ENCODE measurements at regions not wholly inside any gene's neighbourhood (a gene's known extent, or its start where the extent isn't known, plus 50 kb on each side); places are given as distances from the start of the nearest gene placed in this dataset.
A peak's percentile ranks its signal among the peaks of the same experiment; 100 is the strongest.
"Not testable (repeated sequence)": the region's sequence is repeated elsewhere in the genome, so short reads cannot be mapped to it uniquely, and the experiment has no call there.

DNA sequence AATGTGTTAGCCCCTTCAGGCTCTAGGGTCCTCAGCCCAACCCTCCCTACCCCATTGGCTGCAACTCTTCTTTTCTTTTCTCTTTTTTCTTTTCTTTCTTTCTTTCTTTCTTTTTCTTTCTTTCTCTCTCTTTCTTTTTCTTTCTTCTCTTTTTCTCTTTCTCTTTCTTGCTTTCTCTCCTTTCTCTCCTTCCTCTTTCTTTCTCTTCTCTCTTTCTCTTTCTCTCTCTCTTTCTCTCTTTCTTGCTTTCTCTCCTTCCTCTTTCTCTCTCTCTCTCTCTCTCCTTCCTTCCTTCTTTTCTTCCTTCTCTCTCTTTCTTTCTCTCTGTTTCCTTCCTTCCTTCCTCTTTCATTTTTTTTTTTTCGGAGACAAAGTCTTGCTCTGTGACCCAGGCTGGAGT lies 458.9 kb downstream of the TYW1 start:
- intact Hi-C loops (cut with DNase I): no loop called here
- DNase-seq: no peak

DNA sequence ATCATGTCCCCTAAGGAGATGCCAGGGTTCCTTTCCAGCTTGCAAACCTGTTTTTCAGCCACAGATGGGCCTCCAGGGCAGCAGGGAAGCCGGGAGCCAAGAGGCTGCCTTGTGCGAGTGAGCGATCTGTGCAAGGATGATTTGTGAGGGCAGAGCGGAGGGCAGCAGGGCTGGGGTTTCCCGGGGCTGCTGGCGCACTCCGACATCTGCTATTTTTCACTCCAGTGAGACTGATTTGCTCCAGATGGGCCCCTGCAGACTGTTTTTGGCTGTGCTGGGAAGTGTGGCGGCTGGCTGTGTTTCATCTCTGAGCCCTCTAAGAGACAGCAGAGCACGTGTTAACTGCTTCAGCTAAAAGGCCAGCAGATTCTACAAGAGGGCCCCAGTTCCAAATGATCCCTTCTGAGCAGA lies 466.2 kb downstream of the TYW1 start:
- intact Hi-C loops (cut with DNase I): no loop called here
- DNase-seq: peak in 9 of 10 donors; percentile 14 to 88 (median 31)

DNA sequence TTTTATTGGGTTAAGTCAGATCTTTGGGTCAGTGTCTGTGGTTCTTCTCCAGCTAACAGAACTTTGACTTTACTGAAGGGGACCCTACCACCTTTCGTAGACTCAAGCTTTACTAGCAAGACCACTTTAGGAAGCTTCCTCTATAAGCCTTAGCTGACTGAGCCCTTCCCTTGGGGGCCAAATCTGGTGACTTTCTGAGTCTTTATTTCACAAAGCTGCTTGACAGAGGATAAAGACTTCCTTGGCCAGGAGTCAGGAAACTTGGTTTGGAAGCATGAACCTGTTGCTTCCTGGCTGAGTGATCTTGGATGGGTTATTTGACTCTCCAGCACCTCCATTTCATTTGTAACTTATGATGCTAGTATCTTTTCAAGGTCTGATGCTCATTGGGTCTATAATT lies 466.7 kb downstream of the TYW1 start:
- DNase-seq: no peak
- intact Hi-C loops (cut with DNase I): no loop called here

DNA sequence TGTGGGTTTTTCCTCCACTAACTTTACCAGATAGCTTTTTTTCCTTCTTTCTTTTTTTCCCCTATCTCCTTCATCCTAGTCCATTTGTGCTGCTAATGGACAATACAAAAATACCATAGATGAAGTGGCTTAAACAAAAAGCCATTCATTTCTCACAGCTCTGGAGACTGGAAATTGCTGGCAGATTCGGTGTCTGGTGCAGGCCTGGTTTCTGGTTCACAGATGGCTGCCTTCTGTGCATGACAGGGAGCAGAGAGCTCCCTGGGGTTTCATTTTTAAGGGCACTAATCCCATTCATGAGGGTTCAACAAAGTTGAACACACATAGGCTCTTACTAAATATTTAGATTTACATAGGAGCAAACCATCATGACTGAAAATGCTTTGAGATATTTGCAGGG lies 467.4 kb downstream of the TYW1 start:
- peak in 3 of 10 donors; percentile 19 to 84 (median 25) for DNase-seq
- intact Hi-C loops (cut with DNase I): no loop called here

DNA sequence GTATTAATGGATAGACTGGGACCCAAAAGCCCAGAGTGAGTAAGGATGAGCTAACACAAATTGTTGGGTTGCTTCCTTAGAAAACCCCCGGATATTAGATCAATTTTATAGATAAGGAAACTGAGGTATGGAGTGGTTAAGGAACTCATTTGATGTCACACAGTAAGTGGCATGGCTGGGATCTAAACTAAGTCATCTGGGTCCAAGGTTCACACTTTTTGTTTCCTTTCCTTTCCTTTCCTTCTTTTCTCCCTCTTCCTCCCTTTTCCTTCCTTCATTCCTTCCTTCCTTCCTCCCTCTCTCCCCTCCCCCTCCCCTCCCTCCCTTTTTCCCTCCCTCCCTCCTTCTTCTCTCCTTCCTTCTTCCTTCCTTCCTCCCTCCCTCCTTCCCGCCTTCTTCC lies 469.5 kb downstream of the TYW1 start:
- intact Hi-C loops (cut with DNase I): no loop called here
- no peak for DNase-seq

DNA sequence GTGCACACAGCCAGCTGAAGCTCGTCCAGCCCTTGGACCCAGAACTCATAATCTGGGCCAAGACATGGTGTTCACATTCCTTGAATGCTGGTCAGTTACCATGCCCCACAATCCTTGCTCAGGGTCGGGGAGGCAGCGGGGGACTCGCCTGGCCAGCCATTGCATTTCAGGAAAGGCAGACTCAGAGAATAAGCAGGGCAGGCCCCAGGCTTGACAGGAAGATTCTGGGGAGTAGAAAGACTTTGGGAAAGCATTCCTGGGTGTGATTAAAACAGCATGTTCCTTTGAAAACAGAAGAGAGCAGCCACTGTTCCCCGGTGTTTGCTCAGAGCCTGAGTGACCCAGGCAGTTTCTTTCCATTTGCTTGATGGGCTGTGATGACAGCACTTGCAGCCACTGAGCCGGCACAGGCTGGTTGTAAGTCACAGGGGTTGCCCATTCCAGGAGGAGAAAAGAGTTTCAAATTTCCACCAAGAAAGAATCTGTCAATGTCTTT lies 473.7 kb downstream of the TYW1 start:
- intact Hi-C loops (cut with DNase I): no loop called here
- peak in 9 of 10 donors; percentile 8 to 89 (median 29) for DNase-seq

DNA sequence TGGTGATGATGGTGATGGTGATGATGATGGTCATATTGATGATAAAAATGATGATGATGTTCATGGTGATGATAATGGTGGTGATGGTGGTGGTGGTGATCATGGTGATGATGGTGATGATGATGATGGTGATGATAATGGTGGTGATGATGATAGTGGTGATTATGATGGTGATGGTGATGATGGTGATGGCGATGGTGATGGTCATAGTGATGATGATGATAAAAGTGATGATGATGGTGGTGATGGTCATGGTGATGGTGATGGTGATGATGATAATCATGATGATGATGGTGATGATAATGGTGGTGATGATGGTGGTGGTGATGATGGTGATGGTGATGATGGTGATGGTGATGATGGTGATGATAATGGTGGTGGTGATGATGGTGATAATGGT lies 478.7 kb downstream of the TYW1 start:
- intact Hi-C loops (cut with DNase I): no loop called here

DNA sequence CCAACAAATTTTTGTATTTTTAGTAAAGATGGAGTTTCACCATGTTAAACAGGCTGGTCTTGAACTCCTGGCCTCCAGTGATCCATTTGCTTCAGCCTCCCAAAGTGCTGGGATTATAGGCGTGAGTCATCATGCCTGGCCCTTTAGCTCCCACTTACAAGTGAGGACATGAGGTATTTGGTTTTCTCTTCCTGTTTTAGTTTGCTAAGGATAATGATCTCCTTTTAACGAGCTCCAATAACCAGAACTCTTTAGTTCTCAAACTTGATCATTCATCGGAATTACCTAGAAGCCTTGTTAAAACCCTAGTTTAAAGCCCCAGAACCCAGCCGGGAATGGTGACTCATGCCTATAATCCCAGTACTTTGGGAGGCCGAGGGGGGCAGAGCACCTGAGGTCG lies 481.4 kb downstream of the TYW1 start:
- intact Hi-C loops (cut with DNase I): no loop called here
- no peak for DNase-seq

More for the DNA sequence above, 478.7 kb downstream of the TYW1 start:
- DNase-seq: no peak

DNA sequence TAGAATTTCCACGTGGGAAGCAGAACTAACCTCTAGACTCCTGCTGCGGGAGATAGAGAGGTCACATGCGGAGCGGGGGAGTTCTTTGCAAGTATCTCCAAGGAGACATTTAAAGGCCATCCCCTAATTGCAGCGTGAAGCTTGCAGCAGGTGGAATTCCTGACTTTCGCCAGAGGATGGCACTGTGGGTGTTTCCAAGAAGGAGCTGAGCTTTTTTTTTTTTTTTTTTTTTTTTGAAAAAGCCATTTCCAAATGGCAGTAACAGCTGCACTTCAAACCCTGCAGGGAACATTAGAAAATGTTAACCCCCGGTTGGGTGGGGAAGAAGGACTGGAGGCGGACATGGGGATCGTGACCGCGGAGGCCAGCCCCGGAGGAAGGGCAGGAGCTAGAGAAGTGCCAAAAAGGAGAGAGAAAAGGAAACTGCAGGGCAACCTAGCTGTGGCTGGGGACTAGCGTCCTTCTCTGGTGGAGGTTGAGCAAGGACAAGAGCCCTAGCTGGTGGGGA lies 487.7 kb downstream of the TYW1 start:
- intact Hi-C loops (cut with DNase I): loop anchor here (10.0 kb wide), 1 partner anchor 109 kb away; no protein-coding TSS in a partner anchor
- DNase-seq: peak; percentile 22 to 88 (median 56)

DNA sequence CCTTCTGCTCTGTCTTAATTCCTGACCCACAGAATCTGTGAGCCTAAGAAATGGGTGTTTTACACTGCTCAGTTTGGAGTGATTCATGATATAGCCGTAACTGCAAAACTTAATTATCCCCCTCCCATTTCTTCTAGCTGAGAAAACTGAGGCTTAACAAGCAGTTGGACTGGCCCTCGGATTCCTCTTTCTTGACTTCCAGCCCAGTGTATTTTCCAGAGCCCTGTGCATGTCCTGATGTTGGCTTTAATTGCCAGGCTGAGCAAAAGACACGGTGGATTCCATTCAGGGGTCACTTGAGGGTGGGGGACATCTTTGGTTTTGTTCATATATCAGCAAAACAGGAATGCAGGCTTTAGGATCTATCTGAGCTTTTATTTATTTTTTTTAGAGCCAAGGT lies 489.8 kb downstream of the TYW1 start:
- DNase-seq: no peak
- intact Hi-C loops (cut with DNase I): loop anchor here (10.0 kb wide), 1 partner anchor 112 kb away; no protein-coding TSS in a partner anchor

DNA sequence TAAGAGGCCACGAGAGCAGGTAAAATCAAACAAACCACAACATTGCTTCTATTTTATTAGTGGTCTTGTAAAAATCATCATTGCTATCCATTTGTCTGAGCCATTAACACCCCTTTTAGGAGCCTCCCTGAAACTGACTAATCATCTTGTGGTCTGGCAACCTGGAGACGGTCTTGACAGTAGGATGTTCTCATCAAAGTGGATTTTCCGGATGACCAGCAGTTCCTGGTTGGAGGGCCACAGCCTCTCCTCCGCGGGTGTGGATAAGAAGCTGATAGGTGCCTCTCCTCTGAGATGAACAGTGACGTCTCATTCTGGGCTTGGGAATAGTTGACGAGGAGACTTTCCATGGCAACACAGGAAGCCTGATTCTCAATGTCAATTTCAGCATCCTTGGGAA lies 490.7 kb downstream of the TYW1 start:
- no peak for DNase-seq
- intact Hi-C loops (cut with DNase I): loop anchor here (10.0 kb wide), 1 partner anchor 113 kb away; no protein-coding TSS in a partner anchor

DNA sequence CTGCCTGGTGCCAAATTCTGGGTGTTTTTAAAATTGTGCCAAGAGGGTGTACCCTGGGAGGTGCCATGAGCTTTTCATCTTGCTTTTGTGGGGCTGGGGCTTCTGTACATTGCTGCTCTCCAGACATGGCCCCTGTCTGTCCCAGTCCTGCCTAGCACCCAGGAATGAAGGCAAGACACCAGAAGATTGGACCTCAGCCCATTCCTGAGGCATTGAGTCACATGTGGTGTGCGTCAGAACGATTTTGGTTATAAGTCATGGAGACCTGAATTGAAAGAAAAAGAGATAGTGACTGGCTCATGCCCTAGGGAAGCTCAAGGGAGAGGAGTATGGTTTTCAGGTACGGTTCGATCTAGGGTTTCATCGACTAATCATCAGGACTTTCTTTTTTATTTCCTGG lies 493.2 kb downstream of the TYW1 start:
- no peak for DNase-seq
- intact Hi-C loops (cut with DNase I): loop anchor here (10.0 kb wide), 1 partner anchor 115 kb away; no protein-coding TSS in a partner anchor

DNA sequence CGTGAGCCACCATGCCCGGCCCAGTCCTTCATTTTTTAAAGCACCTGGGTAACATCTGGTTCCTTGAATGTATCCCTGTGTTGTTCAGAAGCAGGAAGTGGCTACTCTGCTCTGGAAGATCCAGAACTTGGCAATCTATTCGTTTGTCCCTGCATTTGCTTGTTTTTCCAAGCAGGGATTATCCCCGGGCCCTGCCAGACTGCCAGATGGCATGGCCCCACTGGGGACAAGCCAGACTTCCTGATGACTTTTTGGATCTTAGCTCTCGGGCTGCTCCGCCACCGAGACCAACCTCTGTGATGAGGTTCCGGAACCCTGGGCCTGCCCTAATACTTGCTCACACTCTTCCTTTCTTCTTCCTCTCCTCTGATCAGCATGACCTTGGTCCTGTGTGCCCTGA lies 496.7 kb downstream of the TYW1 start:
- no peak for DNase-seq

DNA sequence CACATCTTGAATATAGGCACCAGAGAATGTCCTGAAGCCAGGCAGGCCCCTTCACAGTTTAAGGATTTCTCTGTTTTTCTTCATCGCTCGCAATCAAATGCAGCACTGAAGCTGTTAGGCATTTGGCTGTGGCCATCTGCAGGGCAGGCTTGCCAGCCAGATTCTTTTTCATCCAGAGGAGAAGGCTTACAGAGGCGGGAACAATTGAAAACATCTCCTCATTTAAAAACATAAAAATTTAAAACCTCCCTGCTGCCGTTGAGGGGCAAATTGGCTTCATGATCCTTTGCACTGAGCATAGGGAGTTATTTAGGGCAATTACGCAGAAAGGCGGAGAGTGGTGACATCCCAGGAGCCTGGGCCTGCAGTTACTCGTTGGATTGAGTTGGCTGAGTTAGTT lies 500.0 kb downstream of the TYW1 start:
- DNase-seq: peak in 3 of 10 donors; percentile 14 to 75 (median 15)
- intact Hi-C loops (cut with DNase I): no loop called here

More for the DNA sequence above, 496.7 kb downstream of the TYW1 start:
- intact Hi-C loops (cut with DNase I): no loop called here

DNA sequence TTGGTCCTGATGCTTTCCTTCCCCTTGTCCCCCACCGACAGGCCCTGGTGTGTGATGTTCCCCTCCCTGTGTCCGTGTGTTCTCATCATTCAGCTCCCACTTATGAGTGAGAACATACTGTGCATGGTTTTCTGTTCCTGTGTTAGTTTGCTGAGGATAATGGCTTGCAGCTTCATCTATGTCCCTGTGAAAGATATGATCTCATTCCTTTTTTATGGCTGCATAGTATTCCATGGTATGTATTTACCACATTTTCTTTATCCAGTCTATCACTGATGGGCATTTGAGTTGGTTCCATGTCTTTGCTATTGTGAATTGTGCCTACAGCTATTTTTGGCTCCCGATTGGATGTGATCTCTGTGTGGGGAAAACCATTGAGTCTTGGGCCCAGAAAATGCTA lies 501.3 kb downstream of the TYW1 start:
- DNase-seq; intact Hi-C loops (cut with DNase I): not testable (repeated sequence)

DNA sequence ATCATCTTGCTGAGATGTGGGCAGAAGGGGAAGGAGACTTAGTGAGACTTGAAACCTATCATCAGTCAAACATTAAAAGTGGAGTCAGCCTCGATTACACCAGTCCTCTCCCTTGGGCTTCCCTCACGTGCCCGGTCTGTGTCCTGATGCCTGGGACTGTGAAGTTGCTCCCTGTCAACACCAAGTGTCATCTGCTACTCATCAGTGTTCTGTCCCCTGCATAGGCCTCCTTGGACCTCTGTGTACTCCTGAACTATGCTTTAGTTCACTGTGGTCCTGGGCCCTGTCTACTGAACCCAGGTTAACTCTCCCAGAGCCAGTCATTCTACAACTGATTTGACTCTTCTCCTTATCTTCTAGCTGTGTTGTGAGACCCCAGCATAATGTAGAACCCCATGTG lies 506.3 kb downstream of the TYW1 start:
- no peak for DNase-seq
- intact Hi-C loops (cut with DNase I): no loop called here

DNA sequence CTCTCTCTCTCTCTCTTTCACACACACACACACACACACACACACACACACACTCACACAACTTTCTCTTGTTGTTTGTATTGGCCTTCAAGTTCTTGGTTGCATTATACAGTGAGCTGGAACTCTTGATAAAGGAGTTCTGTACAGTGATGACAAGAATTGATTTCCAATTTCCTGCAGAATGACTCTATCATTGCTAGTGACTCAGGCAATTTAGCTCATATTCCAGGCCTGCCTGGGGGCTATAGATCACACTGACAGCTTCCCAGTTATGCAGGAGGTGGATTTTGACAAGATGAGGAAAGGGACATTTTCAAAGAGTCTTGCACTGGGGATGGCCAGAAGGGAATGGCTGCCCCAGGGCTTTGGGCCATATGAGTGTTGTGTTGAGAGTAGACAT lies 508.8 kb downstream of the TYW1 start:
- DNase-seq: no peak
- intact Hi-C loops (cut with DNase I): no loop called here

DNA sequence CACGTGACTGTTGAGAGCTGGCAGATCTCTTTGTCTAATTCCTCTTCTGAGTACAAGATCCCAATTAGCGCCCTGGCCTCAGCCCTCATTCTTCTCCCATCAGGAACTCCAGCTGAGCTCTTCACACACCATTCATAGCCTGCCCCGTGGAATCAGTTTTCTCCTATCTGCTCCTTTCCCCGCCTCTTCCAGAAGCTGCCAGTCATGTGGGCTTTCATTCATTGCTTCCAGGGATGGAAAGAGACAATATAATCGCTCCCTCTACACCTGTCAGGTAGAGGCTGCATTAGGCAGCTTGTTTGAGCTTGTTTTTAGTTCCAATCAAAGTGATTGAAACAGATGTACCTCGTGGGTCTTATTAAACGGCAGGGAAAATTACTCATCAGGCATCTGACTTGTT lies 515.8 kb downstream of the TYW1 start:
- intact Hi-C loops (cut with DNase I): no loop called here
- DNase-seq: no peak

DNA sequence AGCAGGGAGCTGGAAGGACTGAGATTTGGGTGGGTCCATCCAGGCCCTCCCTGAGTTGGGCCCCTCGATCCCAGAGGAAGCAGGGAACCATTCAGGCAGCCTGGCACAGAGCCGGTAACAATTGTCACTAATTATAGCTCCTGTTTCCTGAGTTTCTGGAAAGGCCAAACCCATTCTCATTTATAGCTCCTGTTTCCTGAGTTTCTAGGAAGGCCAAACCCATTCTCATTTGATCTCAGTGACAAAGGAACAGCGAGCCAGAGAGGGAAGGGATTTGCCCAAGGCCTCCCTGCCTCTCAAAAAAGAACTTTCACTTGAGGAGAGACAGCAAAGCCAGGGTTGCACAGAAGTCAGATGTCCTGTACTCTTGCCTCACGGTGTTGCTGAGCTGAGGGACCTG lies 521.9 kb downstream of the TYW1 start:
- intact Hi-C loops (cut with DNase I): no loop called here
- DNase-seq: no peak

DNA sequence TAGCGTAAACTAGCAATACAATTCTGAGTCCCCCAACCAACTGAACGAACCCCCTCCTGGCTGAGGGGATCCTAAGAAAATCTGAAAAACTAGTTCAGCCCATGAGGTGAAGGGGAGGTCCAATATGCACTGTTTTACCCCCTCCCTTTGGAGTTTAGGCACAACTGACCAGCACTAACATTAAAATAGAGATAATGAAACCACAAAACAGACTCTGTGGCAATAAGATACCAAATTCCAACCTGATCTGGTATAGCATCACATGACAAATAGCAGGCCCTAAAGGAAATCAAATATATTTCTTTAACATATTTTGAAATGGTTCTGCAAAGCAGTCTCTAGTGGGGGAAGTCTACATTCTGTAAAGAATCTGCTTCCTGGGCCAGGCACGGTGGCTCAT lies 522.5 kb downstream of the TYW1 start:
- DNase-seq: no peak
- intact Hi-C loops (cut with DNase I): no loop called here

DNA sequence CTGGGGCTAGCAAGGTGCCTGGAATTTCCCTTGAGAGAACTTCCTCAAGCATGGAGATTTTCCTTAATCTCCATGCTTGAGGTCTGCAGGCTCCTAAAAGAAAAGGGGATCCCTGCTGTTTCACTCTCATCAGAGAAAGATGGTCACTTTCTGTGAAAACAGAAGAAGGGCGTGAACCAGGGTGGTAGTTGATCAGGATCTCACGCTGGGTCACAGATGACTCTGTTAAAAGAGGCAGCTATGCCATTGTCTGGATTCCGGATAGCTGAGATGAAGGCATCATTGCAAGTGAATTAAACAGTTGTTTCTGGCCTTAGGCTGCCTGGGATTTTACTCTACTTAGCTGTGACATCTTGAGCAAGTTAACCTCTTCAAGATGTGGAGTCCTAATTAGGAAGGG lies 525.9 kb downstream of the TYW1 start:
- DNase-seq: no peak
- intact Hi-C loops (cut with DNase I): no loop called here

DNA sequence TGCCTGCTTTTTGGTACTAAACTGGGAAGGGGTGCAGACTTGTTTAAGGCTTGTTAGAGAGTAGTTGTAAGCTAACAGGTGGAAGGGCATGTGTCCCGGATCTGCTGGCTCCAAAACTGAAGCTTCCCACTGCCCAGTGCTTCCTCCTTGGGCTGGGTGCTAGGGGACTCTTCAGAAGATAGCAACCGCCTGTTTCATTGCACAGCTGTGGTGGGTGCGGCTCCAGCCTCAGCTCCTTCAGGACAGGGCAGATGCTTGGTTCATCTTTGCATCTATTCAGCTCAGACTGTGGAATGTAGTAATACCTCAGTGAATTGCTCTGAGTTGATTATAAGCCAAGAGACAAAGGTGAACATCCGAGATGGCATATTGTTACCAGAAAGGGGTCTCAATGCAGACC lies 527.1 kb downstream of the TYW1 start:
- intact Hi-C loops (cut with DNase I): no loop called here
- no peak for DNase-seq

DNA sequence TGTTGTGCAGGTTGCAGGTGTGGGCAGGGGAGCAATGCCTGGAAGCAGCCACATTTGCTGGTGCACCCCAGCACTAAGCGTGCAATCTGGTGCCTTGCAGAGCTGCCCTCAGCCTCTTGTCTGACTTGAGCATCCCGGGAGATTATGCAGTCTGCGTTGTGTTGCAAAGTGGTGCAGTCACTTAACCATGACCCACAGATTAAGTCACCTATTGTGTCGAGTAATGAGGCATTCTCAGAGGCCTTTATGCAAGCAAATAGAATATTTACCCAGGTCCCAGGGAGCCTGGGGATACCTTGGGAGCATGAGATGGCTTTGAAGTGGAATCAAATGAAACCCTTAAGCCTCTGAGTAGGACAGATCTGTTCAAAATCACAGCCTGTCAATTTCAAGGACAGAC lies 529.0 kb downstream of the TYW1 start:
- DNase-seq: no peak
- intact Hi-C loops (cut with DNase I): no loop called here
